ENCODE measurements at regions not wholly inside any gene's neighbourhood (a gene's known extent, or its start where the extent isn't known, plus 50 kb on each side); places are given as distances from the start of the nearest gene placed in this dataset.

DNA sequence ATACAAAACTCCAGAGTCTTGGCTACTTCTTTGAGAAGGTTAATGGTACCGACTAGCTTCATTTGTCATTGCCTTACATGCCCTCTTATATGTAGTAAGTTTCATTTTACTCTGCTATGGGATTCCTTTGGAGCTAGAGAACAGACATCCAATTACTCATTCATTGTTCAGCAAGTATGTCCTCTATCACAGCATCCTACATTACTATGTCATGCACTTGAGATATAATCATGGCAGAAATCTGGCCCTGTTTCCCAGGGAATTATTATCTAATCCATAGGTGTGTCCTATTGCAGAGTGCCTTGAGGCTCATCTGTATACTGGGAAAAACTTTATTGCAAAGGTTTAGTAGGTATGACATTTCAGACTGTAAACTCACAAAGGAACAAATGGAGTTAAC is 333.1 kb upstream of the NECTIN3 start:
- Histone ChIP-seq H3K27me3 (no peaks in the 10 kb centered on the region), H3K27ac (no peak overlapping the region), H3K4me1 (no peaks in the 10 kb centered on the region), H3K36me3 (no peaks in the 10 kb centered on the region), H3K9me3 (no peaks in the 10 kb centered on the region), H3K4me3 (no peak overlapping the region)
- no peak for DNase-seq (ENCODE audit: low spot score)
- no peak for TF ChIP-seq CTCF (IDR thresholded peaks at IDR 0.05)

GRCh38 chr3:110741891-110742290 is 329.7 kb upstream of the NECTIN3 start:
- no peak overlapping the region for H3K4me3 ChIP-seq
- no peak for TF ChIP-seq CTCF (IDR thresholded peaks at IDR 0.05)
- no peaks in the 10 kb centered on the region for H3K9me3 ChIP-seq

GRCh38 chr3:110743202-110743601 is 328.4 kb upstream of the NECTIN3 start:
- TF ChIP-seq CTCF (IDR thresholded peaks at IDR 0.05): no peak

More at GRCh38 chr3:110741891-110742290, 329.7 kb upstream of the NECTIN3 start:
- Histone ChIP-seq H3K27ac (no peak overlapping the region), H3K27me3 (no peaks in the 10 kb centered on the region), H3K4me1 (no peaks in the 10 kb centered on the region), H3K36me3 (no peaks in the 10 kb centered on the region)
- DNase-seq (ENCODE audit: low spot score): no peak

DNA sequence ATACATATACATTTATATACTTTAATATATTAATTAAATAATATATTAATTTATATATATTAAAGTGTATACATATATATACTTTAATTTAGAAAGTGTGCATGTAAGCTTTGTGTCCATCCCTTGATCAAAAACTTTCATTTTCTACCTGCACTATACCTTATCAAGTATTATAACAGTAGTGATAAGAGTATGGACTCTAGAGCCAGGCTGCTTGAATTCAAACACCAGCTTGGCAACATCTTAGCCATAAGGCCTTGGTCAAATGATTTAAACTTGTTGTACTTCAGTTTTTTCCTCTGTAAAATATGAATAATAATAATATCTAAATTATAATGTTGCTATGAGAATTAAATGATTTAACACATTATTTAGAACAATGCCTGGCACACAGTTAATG is 327.6 kb upstream of the NECTIN3 start:
- no peaks in the 10 kb centered on the region for H3K27me3 ChIP-seq

More at GRCh38 chr3:110743202-110743601, 328.4 kb upstream of the NECTIN3 start:
- H3K9me3 ChIP-seq: no peaks in the 10 kb centered on the region
- H3K36me3 ChIP-seq: no peaks in the 10 kb centered on the region
- no peaks in the 10 kb centered on the region for H3K27me3 ChIP-seq
- no peak for DNase-seq (ENCODE audit: low spot score)
- no peak overlapping the region for H3K4me3 ChIP-seq
- H3K4me1 ChIP-seq: no peaks in the 10 kb centered on the region
- H3K27ac ChIP-seq: no peak overlapping the region

DNA sequence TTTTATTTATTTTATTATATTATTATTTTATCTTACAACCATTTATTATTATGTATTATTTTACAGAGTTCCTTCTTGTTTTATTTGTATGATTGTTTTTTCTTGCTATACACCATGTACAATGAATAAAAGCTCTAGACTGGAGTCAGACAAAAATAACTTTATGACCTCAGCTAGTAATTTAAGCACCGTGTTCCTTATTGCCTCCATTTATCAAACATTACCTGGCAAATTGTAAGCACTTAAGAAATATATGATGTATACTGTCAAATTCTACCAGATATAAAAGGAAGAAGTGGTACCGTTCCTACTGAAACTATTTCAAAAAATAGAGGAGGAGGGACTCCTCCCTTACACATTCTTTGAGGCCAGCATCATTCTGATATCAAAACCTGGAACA is 326.9 kb upstream of the NECTIN3 start:
- Histone ChIP-seq H3K4me3 (no peak overlapping the region), H3K27me3 (no peaks in the 10 kb centered on the region), H3K4me1 (no peaks in the 10 kb centered on the region), H3K36me3 (no peaks in the 10 kb centered on the region), H3K27ac (no peak overlapping the region), H3K9me3 (no peaks in the 10 kb centered on the region)
- no peak for TF ChIP-seq CTCF (IDR thresholded peaks at IDR 0.05)
- no peak for DNase-seq (ENCODE audit: low spot score)

More for the DNA sequence above, 327.6 kb upstream of the NECTIN3 start:
- Histone ChIP-seq H3K4me1 (no peaks in the 10 kb centered on the region), H3K27ac (no peak overlapping the region), H3K9me3 (no peaks in the 10 kb centered on the region), H3K4me3 (no peak overlapping the region), H3K36me3 (no peaks in the 10 kb centered on the region)
- no peak for TF ChIP-seq CTCF (IDR thresholded peaks at IDR 0.05)
- no peak for DNase-seq (ENCODE audit: low spot score)

- H3K27me3 ChIP-seq: no peaks in the 10 kb centered on the region
- no peak for TF ChIP-seq CTCF (IDR thresholded peaks at IDR 0.05)
- no peaks in the 10 kb centered on the region for H3K9me3 ChIP-seq
- no peaks in the 10 kb centered on the region for H3K36me3 ChIP-seq
- no peak overlapping the region for H3K27ac ChIP-seq
- DNase-seq (ENCODE audit: low spot score): no peak
- no peak overlapping the region for H3K4me3 ChIP-seq
- H3K4me1 ChIP-seq: no peaks in the 10 kb centered on the region
These were observed 322.6 kb upstream of the NECTIN3 start for GRCh38 chr3:110749006-110749405.

Measured in right atrium auricular region (tissue), 2 donors.